Kidney (tissue), 13 donors: ENCODE measurements at regions not wholly inside any gene's neighbourhood (a gene's known extent, or its start where the extent isn't known, plus 50 kb on each side); places are given as distances from the start of the nearest gene placed in this dataset.

Experiments used
- DNase-seq, 5 donors: peaks; one replicate each; pipeline ENCODE4 v3.0.0-alpha.2; 2013 to 2020
- FAIRE-seq: peaks from 2 replicates; lab custom pipeline; 2012; peaks lifted over from hg19 to GRCh38; lab: Jason Lieb, UNC
- H3K27ac ChIP-seq, 2 donors: one replicate each; pipeline ENCODE4 v1.7.0; 2013; ENCODE audit warnings: low read depth in 2 of 2, low read length in 2 of 2, inconsistent platforms in 1 of 2
- H3K27me3 ChIP-seq: one replicate; pipeline ENCODE4 v1.7.1; 2013; ENCODE audit warnings: low read length, inconsistent platforms; ENCODE audit not compliant: control insufficient read depth, insufficient read depth
- H3K36me3 ChIP-seq, 3 donors: one replicate each; pipeline versions ENCODE4 v1.7.0 to v1.7.1; 2013; ENCODE audit warnings: low read length in 3 of 3, control low read depth in 1 of 3, inconsistent platforms in 1 of 3; ENCODE audit not compliant: insufficient read depth in 3 of 3, control insufficient read depth in 2 of 3
- H3K4me1 ChIP-seq, 3 donors: one replicate each; pipeline versions ENCODE4 v1.7.0 to v1.7.1; 2013; ENCODE audit warnings: low read length in 3 of 3, inconsistent platforms in 1 of 3, low read depth in 1 of 3; ENCODE audit not compliant: control insufficient read depth in 2 of 3, insufficient read depth in 2 of 3
- H3K4me3 ChIP-seq, 3 donors: one replicate each; pipeline versions ENCODE4 v1.7.0 to v1.8.1; 2013; ENCODE audit warnings: low read length in 3 of 3, control low read depth in 1 of 3, inconsistent platforms in 1 of 3
- H3K9ac ChIP-seq, 3 donors: one replicate each; pipeline versions ENCODE4 v1.7.0 to v1.7.1; 2013; ENCODE audit warnings: low read length in 3 of 3, control low read depth in 1 of 3, inconsistent platforms in 1 of 3
- H3K9me3 ChIP-seq, 3 donors: one replicate each; pipeline versions ENCODE4 v1.7.0 to v1.7.1; 2013; ENCODE audit warnings: low read length in 3 of 3, control low read depth in 1 of 3, inconsistent platforms in 1 of 3; ENCODE audit not compliant: control insufficient read depth in 2 of 3, insufficient read depth in 1 of 3
- CTCF ChIP-seq: IDR thresholded peaks from 3 replicates; pipeline ENCODE4 v1.5.1; 2012; ENCODE audit warnings: mild to moderate bottlenecking, moderate library complexity, borderline replicate concordance; ENCODE audit not compliant: insufficient read depth; ENCODE audit errors: extremely low read depth
- intact Hi-C: fragments of 100-400 bp; cut with DNase I; formaldehyde crosslinking; loops from one replicate; pipeline ENCODE4 v1.11.1; 2022
- donor health status: control.
- donor health status: control.
- donor health status: control.
- donor health status: control.
- donor health status: control.
- donor health status: DM: yes; HTN: yes; CAD: no.
- donor health status: Normal renal cell carcinoma (clear cell type).

GRCh38 chrY:16807713-16808112 lies 1072.3 kb downstream of the CDY2B start:
- intact Hi-C loops, result no loop called here
- H3K27me3 ChIP-seq, result no peaks in the 10 kb centered on the region
- FAIRE-seq, result no peak
- no peaks in the 10 kb centered on the region for H3K9me3 ChIP-seq
- H3K27ac ChIP-seq, result no peak overlapping the region
- H3K4me1 ChIP-seq, result no peaks in the 10 kb centered on the region
- TF ChIP-seq CTCF, result no peak
- no peaks in the 10 kb centered on the region for H3K36me3 ChIP-seq
- no peak overlapping the region for H3K4me3 ChIP-seq
- DNase-seq, result no peak
- no peak overlapping the region for H3K9ac ChIP-seq
